IMR-90 (cell line): ENCODE measurements at regions not wholly inside any gene's neighbourhood (a gene's known extent, or its start where the extent isn't known, plus 50 kb on each side); places are given as distances from the start of the nearest gene placed in this dataset.

Source experiments
- ATAC-seq: fragments of 200-7000 bp; cut with Tn5 transposase; 2 replicates; pipeline ENCODE4 v1.9.1; 2020; ENCODE audit warnings: low read depth, mild to moderate bottlenecking, moderate library complexity
- BruUV-seq: library from RNA; stranded (reverse); fragments of 400-500 nt; replicated peaks from 2 replicates; lab custom pipeline; 2021; lab: Mats Ljungman, UMichigan
- CTCF ChIA-PET: fragments of 300-600 bp; formaldehyde crosslinking; extraction: SDS; loops from one replicate; lab custom pipeline; 2021; ENCODE audit warnings: antibody characterized with exemption; lab: Yijun Ruan, JAX
- POLR2A ChIA-PET: fragments of 300-600 bp; sonication (Branson Sonifier 250); formaldehyde crosslinking; loops from one replicate; lab custom pipeline; 2022; ENCODE audit warnings: antibody characterized with exemption; ENCODE audit not compliant: unreplicated experiment; lab: Charles Lee
- DNase-seq: peaks from one replicate; pipeline ENCODE4 v3.0.0; 2013
- H2AFZ ChIP-seq: replicated peaks from 2 replicates; pipeline ENCODE3; 2013; ENCODE audit warnings: low read length, mild to moderate bottlenecking; ENCODE audit not compliant: poor library complexity
- H2AK5ac ChIP-seq: 2 replicates; pipeline ENCODE4 v1.6.1; 2013; ENCODE audit warnings: low read depth, low read length, inconsistent platforms
- H2AK9ac ChIP-seq: replicated peaks from 2 replicates; pipeline ENCODE3; 2013; ENCODE audit warnings: mild to moderate bottlenecking, low read depth, low read length, moderate library complexity; ENCODE audit not compliant: poor library complexity
- H2BK120ac ChIP-seq: 2 replicates; pipeline ENCODE4 v1.6.1; 2013; ENCODE audit warnings: low read depth, low read length, inconsistent platforms
- H2BK15ac ChIP-seq: 3 replicates; pipeline ENCODE4 v1.6.1; 2013; ENCODE audit warnings: low read depth, low read length, inconsistent platforms
- H2BK20ac ChIP-seq: 2 replicates; pipeline ENCODE4 v1.6.1; 2013; ENCODE audit warnings: low read depth, mild to moderate bottlenecking, inconsistent platforms, low read length, moderate library complexity
- H2BK5ac ChIP-seq: 2 replicates; pipeline ENCODE4 v1.6.1; 2013; ENCODE audit warnings: mild to moderate bottlenecking, low read depth, low read length, inconsistent platforms; ENCODE audit not compliant: poor library complexity, severe bottlenecking
- H3K14ac ChIP-seq: replicated peaks from 2 replicates; pipeline ENCODE4 v1.6.1; 2013; ENCODE audit warnings: low read depth, low read length, inconsistent platforms
- H3K18ac ChIP-seq: 2 replicates; pipeline ENCODE4 v1.6.1; 2013; ENCODE audit warnings: low read depth, low read length, control low read depth
- H3K23ac ChIP-seq: 2 replicates; pipeline ENCODE4 v1.6.1; 2013; ENCODE audit warnings: low read depth, low read length, inconsistent platforms
- H3K27ac ChIP-seq: 2 replicates; pipeline ENCODE4 v1.5.1; 2013; ENCODE audit warnings: mild to moderate bottlenecking, control low read depth, low read length; ENCODE audit not compliant: insufficient read depth
- H3K27me3 ChIP-seq: 2 replicates; pipeline ENCODE4 v1.6.1; 2013; ENCODE audit warnings: low read length; ENCODE audit not compliant: control insufficient read depth, insufficient read depth
- H3K36me3 ChIP-seq: 2 replicates; pipeline ENCODE4 v1.6.1; 2013; ENCODE audit warnings: low read length, mixed read lengths; ENCODE audit not compliant: control insufficient read depth, insufficient read depth
- H3K4ac ChIP-seq: 2 replicates; pipeline ENCODE4 v1.6.1; 2013; ENCODE audit warnings: low read depth, low read length, inconsistent platforms
- H3K4me1 ChIP-seq: 2 replicates; pipeline ENCODE4 v1.6.1; 2013; ENCODE audit warnings: low read length, mixed read lengths; ENCODE audit not compliant: control insufficient read depth, insufficient read depth
- H3K4me2 ChIP-seq: 2 replicates; pipeline ENCODE4 v1.6.1; 2013; ENCODE audit warnings: low read depth, mild to moderate bottlenecking, control low read depth, low read length, moderate library complexity
- H3K4me3 ChIP-seq: 2 replicates; pipeline ENCODE4 v1.5.1; 2013; ENCODE audit warnings: low read depth, mild to moderate bottlenecking, control low read depth, low read length, moderate library complexity; ENCODE audit not compliant: insufficient read depth
- H3K56ac ChIP-seq: 2 replicates; pipeline ENCODE4 v1.6.1; 2013; ENCODE audit warnings: low read length, inconsistent platforms; ENCODE audit not compliant: insufficient read depth; ENCODE audit errors: extremely low read depth
- H3K79me1 ChIP-seq, 2 experiments: 2 replicates each; pipeline ENCODE4 v1.6.1; 2013; ENCODE audit warnings: low read length in 2 of 2, inconsistent platforms in 1 of 2, low read depth in 1 of 2
- H3K9ac ChIP-seq: 2 replicates; pipeline ENCODE4 v1.6.1; 2013; ENCODE audit warnings: low read depth, low read length, control low read depth
- H3K9me1 ChIP-seq: 2 replicates; pipeline ENCODE4 v1.6.1; 2013; ENCODE audit warnings: low read length, inconsistent platforms; ENCODE audit not compliant: insufficient read depth
- H3K9me3 ChIP-seq: 2 replicates; pipeline ENCODE4 v1.6.1; 2013; ENCODE audit warnings: low read length; ENCODE audit not compliant: control insufficient read depth, insufficient read depth
- H4K20me1 ChIP-seq: 2 replicates; pipeline ENCODE4 v1.6.1; 2013; ENCODE audit warnings: low read length, inconsistent platforms; ENCODE audit not compliant: insufficient read depth
- H4K5ac ChIP-seq: 2 replicates; pipeline ENCODE4 v1.6.1; 2013; ENCODE audit warnings: mild to moderate bottlenecking, low read depth, low read length, control low read depth
- H4K8ac ChIP-seq, 2 experiments: 2 replicates each; pipeline ENCODE4 v1.6.1; 2013; ENCODE audit warnings: low read depth in 2 of 2, low read length in 2 of 2, control low read depth in 1 of 2, inconsistent platforms in 1 of 2
- H4K91ac ChIP-seq: 2 replicates; pipeline ENCODE4 v1.6.1; 2013; ENCODE audit warnings: low read depth, low read length, inconsistent platforms; ENCODE audit not compliant: insufficient read depth
- CEBPB ChIP-seq: IDR thresholded peaks from 2 replicates; pipeline ENCODE4 v1.6.1; 2012; ENCODE audit warnings: low read depth, low read length, improper control_type of control experiment
- CHD1 ChIP-seq: IDR thresholded peaks from 2 replicates; pipeline ENCODE4 v1.6.1; 2012; ENCODE audit warnings: low read depth, low read length, improper control_type of control experiment
- CTCF ChIP-seq: conservative IDR thresholded peaks from 2 replicates; pipeline ENCODE4 v1.5.1; 2012; ENCODE audit warnings: mild to moderate bottlenecking, low read depth, low read length, improper control_type of control experiment
- ELK1 ChIP-seq: fragments of 150-350 bp; IDR thresholded peaks from 2 replicates; pipeline ENCODE4 v1.6.1; 2016; ENCODE audit warnings: low read depth, mild to moderate bottlenecking, low read length, moderate library complexity, borderline replicate concordance
- FOS ChIP-seq: fragments of 150-350 bp; IDR thresholded peaks from 2 replicates; pipeline ENCODE4 v1.6.1; 2016; ENCODE audit warnings: low read depth, low read length
- MAFK ChIP-seq: IDR thresholded peaks from 2 replicates; pipeline ENCODE4 v1.6.1; 2012; ENCODE audit warnings: low read depth, low read length, improper control_type of control experiment
- MAZ ChIP-seq: IDR thresholded peaks from 2 replicates; pipeline ENCODE4 v1.6.1; 2012; ENCODE audit warnings: low read depth, mild to moderate bottlenecking, low read length, improper control_type of control experiment, moderate library complexity, borderline replicate concordance
- MXI1 ChIP-seq: IDR thresholded peaks from 2 replicates; pipeline ENCODE4 v1.6.1; 2012; ENCODE audit warnings: low read depth, mild to moderate bottlenecking, low read length, moderate library complexity, borderline replicate concordance
- POLR2A ChIP-seq: IDR thresholded peaks from 2 replicates; pipeline ENCODE4 v1.6.1; 2012; ENCODE audit warnings: mild to moderate bottlenecking, low read depth, low read length
- RAD21 ChIP-seq: IDR thresholded peaks from 2 replicates; pipeline ENCODE4 v1.6.1; 2012; ENCODE audit warnings: low read length, improper control_type of control experiment
- RCOR1 ChIP-seq: IDR thresholded peaks from 2 replicates; pipeline ENCODE4 v1.6.1; 2012; ENCODE audit warnings: mild to moderate bottlenecking, low read length, improper control_type of control experiment; ENCODE audit not compliant: insufficient replicate concordance
- RFX5 ChIP-seq: IDR thresholded peaks from 2 replicates; pipeline ENCODE4 v1.8.0; 2012; ENCODE audit warnings: low read depth, mild to moderate bottlenecking, low read length, moderate library complexity
- SMC3 ChIP-seq: fragments of 150-350 bp; IDR thresholded peaks from 2 replicates; pipeline ENCODE4 v1.6.1; 2016; ENCODE audit warnings: low read depth, mild to moderate bottlenecking, antibody characterized with exemption, low read length, moderate library complexity
- USF2 ChIP-seq: fragments of 150-350 bp; IDR thresholded peaks from 2 replicates; pipeline ENCODE4 v1.6.1; 2017; ENCODE audit warnings: mild to moderate bottlenecking, antibody characterized with exemption, low read length, low read depth
- WGBS, 2 experiments: methylation state at CpG; one replicate each; pipeline versions ENCODE4 v1.1.5 to v1.1.7; 2013; ENCODE audit warnings: missing lambda C conversion rate in 2 of 2; ENCODE audit not compliant: insufficient read length in 1 of 2; ENCODE audit errors: extremely low coverage in 2 of 2; 5-methylcytosine and 5-hydroxymethylcytosine counted together
- dilution Hi-C: fragments of 300-500 bp; cut with HindIII; formaldehyde crosslinking; loops from one replicate; pipeline ENCODE4 v1.14.3; 2018; ENCODE audit warnings: low sequenced_read_pairs; ENCODE audit not compliant: unreplicated experiment
- in situ Hi-C: fragments of 300-500 bp; cut with MboI; formaldehyde crosslinking; loops from 3 replicates; pipeline ENCODE4 v1.14.3; 2019; ENCODE audit warnings: low sequenced_read_pairs, inconsistent platforms, mixed read lengths
- intact Hi-C: fragments of 100-400 bp; cut with micrococcal nuclease; formaldehyde crosslinking; loops from 2 replicates; pipeline ENCODE4 v1.10.0; 2022

- no CpG with 5 or more reads among the region's 4 CpGs for WGBS, 2 experiments
- H2BK5ac ChIP-seq, result no peak overlapping the region
- no peaks in the 10 kb centered on the region for H3K36me3 ChIP-seq
- no peak overlapping the region for H2BK15ac ChIP-seq
- no peaks in the 10 kb centered on the region for H3K27me3 ChIP-seq
- no peak overlapping the region for H3K4me2 ChIP-seq
- H2AK9ac ChIP-seq, result no peak overlapping the region
- POLR2A ChIA-PET, result no interaction called here
- H3K56ac ChIP-seq, result no peak overlapping the region
- no peak overlapping the region for H4K91ac ChIP-seq
- no peak overlapping the region for H3K23ac ChIP-seq
- CTCF ChIA-PET, result no interaction called here
- no peak overlapping the region for H2AK5ac ChIP-seq
- H3K18ac ChIP-seq, result no peak overlapping the region
- peaks cover under 1% of the 10 kb centered on the region for H3K4me1 ChIP-seq
- BruUV-seq, result no TSS peak
- no peak overlapping the region for H2AFZ ChIP-seq
- DNase-seq (no peak), ATAC-seq (no peak)
- no peak overlapping the region for H3K4me3 ChIP-seq
- H3K14ac ChIP-seq, result no peak overlapping the region
- in situ Hi-C loops (no loop called here), dilution Hi-C loops (no loop called here), intact Hi-C loops (no loop called here)
- no peak overlapping the region for H3K9ac ChIP-seq
- H3K9me3 ChIP-seq, result no peaks in the 10 kb centered on the region
- H2BK120ac ChIP-seq, result no peak overlapping the region
- no peak overlapping the region for H2BK20ac ChIP-seq
- H3K79me1 ChIP-seq, result no peaks in the 10 kb centered on the region
- no peak overlapping the region for H4K5ac ChIP-seq
- TF ChIP-seq FOS (no peak), CHD1 (no peak), CTCF (no peak), RAD21 (no peak), SMC3 (no peak), MAFK (no peak), USF2 (no peak), POLR2A (no peak), MXI1 (no peak), ELK1 (no peak), RCOR1 (no peak), CEBPB (no peak), RFX5 (no peak), MAZ (no peak)
- H3K4ac ChIP-seq, result no peak overlapping the region
- H4K20me1 ChIP-seq, result no peaks in the 10 kb centered on the region
- no peaks in the 10 kb centered on the region for H3K9me1 ChIP-seq
- H3K27ac ChIP-seq, result no peak overlapping the region
- no peak overlapping the region for H4K8ac ChIP-seq
These were observed 101.7 kb upstream of the ITGA1 start for GRCh38 chr5:52685971-52686370.
